ENCODE measurements at regions not wholly inside any gene's neighbourhood (a gene's known extent, or its start where the extent isn't known, plus 50 kb on each side); places are given as distances from the start of the nearest gene placed in this dataset.

GRCh38 chrX:97895751-97896150 lies 1012.0 kb downstream of the RPA4 start:
- no peaks in the 10 kb centered on the region for H3K9me3 ChIP-seq (ENCODE audit: control insufficient read depth in 1 of 2, insufficient read depth in 1 of 2, low read depth in 1 of 2, low read length in 2 of 2)
- no peak overlapping the region for H3K27ac ChIP-seq (ENCODE audit: low read depth, low read length)
- no peak overlapping the region for H3K9ac ChIP-seq (ENCODE audit: low read length)
- H2AFZ ChIP-seq (ENCODE audit: low read depth, low read length, poor library complexity, severe bottlenecking) = no peak overlapping the region
- no peaks in the 10 kb centered on the region for H3K36me3 ChIP-seq (ENCODE audit: control insufficient read depth in 1 of 2, insufficient read depth in 2 of 2, low read length in 2 of 2)
- ChIA-PET CTCF (no interaction called here), RAD21 (ENCODE audit: low non-redundant PET in 1 of 2, low total read pairs in 2 of 2, uncharacterized antibody in 2 of 2, unreplicated experiment in 2 of 2) (no interaction called here), POLR2A (no interaction called here)
- no peak for TF ChIP-seq EGR1 (IDR thresholded peaks at IDR 0.05; ENCODE audit: low read depth)
- intact Hi-C loops (cut with micrococcal nuclease) = no loop called here
- no peak overlapping the region for H3K4me2 ChIP-seq (ENCODE audit: low read length)
- no peaks in the 10 kb centered on the region for H3K27me3 ChIP-seq (ENCODE audit: insufficient read depth, low read length)
- DNase-seq (ENCODE audit: low read depth, low spot score) (no peak), ATAC-seq (no peak)
- BruUV-seq (replicated peaks) = no TSS peak
- no peak overlapping the region for H3K4me3 ChIP-seq (replicated peaks in 1 of 2; ENCODE audit: low read depth in 1 of 2, low read length in 2 of 2)
- H3K4me1 ChIP-seq (ENCODE audit: control insufficient read depth in 1 of 2, insufficient read depth in 2 of 2, low read length in 2 of 2) = no peaks in the 10 kb centered on the region
- no peaks in the 10 kb centered on the region for H3K9me2 ChIP-seq (ENCODE audit: insufficient read depth)
- no peaks in the 10 kb centered on the region for H3K79me2 ChIP-seq (ENCODE audit: insufficient read depth, low read length)
- no peaks in the 10 kb centered on the region for H4K20me1 ChIP-seq (ENCODE audit: insufficient read depth)

- Histone ChIP-seq H3K27ac (ENCODE audit: low read depth, low read length) (no peak overlapping the region), H3K4me3 (replicated peaks in 1 of 2; ENCODE audit: low read depth in 1 of 2, low read length in 2 of 2) (no peak overlapping the region), H3K79me2 (ENCODE audit: insufficient read depth, low read length) (no peaks in the 10 kb centered on the region), H3K36me3 (ENCODE audit: control insufficient read depth in 1 of 2, insufficient read depth in 2 of 2, low read length in 2 of 2) (no peaks in the 10 kb centered on the region), H3K9me3 (ENCODE audit: control insufficient read depth in 1 of 2, insufficient read depth in 1 of 2, low read depth in 1 of 2, low read length in 2 of 2) (no peaks in the 10 kb centered on the region), H3K27me3 (ENCODE audit: insufficient read depth, low read length) (no peaks in the 10 kb centered on the region), H3K9me2 (ENCODE audit: insufficient read depth) (no peaks in the 10 kb centered on the region), H2AFZ (ENCODE audit: low read depth, low read length, poor library complexity, severe bottlenecking) (no peak overlapping the region), H3K4me1 (ENCODE audit: control insufficient read depth in 1 of 2, insufficient read depth in 2 of 2, low read length in 2 of 2) (no peaks in the 10 kb centered on the region), H4K20me1 (ENCODE audit: insufficient read depth) (no peaks in the 10 kb centered on the region), H3K9ac (ENCODE audit: low read length) (no peak overlapping the region), H3K4me2 (ENCODE audit: low read length) (no peak overlapping the region)
- DNase-seq (ENCODE audit: low read depth, low spot score) = no peak
- no peak for TF ChIP-seq TCF7L2 (IDR thresholded peaks at IDR 0.05; ENCODE audit: borderline replicate concordance, extremely low read depth, insufficient read depth, insufficient read length)
- no peak for TF ChIP-seq POLR2AphosphoS5 (IDR thresholded peaks at IDR 0.05; ENCODE audit: low read depth, low read length)
- TF ChIP-seq ZFX (IDR thresholded peaks at IDR 0.05) = no peak
- TF ChIP-seq SP1 (IDR thresholded peaks at IDR 0.05; ENCODE audit: low read depth) = no peak
- no peak for TF ChIP-seq POLR2A (IDR thresholded peaks at IDR 0.05; ENCODE audit: borderline replicate concordance, extremely low read depth, insufficient read depth, insufficient read length)
- TF ChIP-seq ELF1 (IDR thresholded peaks at IDR 0.05; ENCODE audit: borderline replicate concordance, low read depth) = no peak
- no peak for TF ChIP-seq ZNF274 (IDR thresholded peaks at IDR 0.05; ENCODE audit: low read depth, low read length)
- TF ChIP-seq EZH2 (IDR thresholded peaks at IDR 0.05) = no peak
- TF ChIP-seq EZH2phosphoT487 (IDR thresholded peaks at IDR 0.05; ENCODE audit: borderline replicate concordance) = no peak
- no peak for TF ChIP-seq SIN3A (IDR thresholded peaks at IDR 0.05; ENCODE audit: low read depth)
- no peak for TF ChIP-seq RAD21 (IDR thresholded peaks at IDR 0.05; ENCODE audit: low read depth)
- TF ChIP-seq FOSL1 (IDR thresholded peaks at IDR 0.05; ENCODE audit: low read depth) = no peak
- no peak for TF ChIP-seq ATF3 (IDR thresholded peaks at IDR 0.05)
- no peak for TF ChIP-seq CEBPB (IDR thresholded peaks at IDR 0.05; ENCODE audit: low read depth)
- no peak for TF ChIP-seq EGR1 (IDR thresholded peaks at IDR 0.05; ENCODE audit: low read depth)
- TF ChIP-seq MAX (IDR thresholded peaks at IDR 0.05) = no peak
- no TSS peak for BruUV-seq (replicated peaks)
- ChIA-PET POLR2A (no interaction called here), RAD21 (ENCODE audit: low non-redundant PET in 1 of 2, low total read pairs in 2 of 2, uncharacterized antibody in 2 of 2, unreplicated experiment in 2 of 2) (no interaction called here), CTCF (no interaction called here)
- ATAC-seq = no peak
- intact Hi-C loops (cut with micrococcal nuclease) = no loop called here
Measured at GRCh38 chrX:97897998-97898397, 1014.3 kb downstream of the RPA4 start.

Measured in HCT116 (cell line).